HEK293 (cell line): ENCODE measurements at regions not wholly inside any gene's neighbourhood (a gene's known extent, or its start where the extent isn't known, plus 50 kb on each side); places are given as distances from the start of the nearest gene placed in this dataset.

Experiments
- CTCF ChIA-PET: fragments of 350-600 bp; formaldehyde crosslinking; extraction: SDS; loops from one replicate; lab custom pipeline; 2021; ENCODE audit warnings: antibody characterized with exemption; lab: Yijun Ruan, JAX
- POLR2A ChIA-PET: fragments of 300-600 bp; formaldehyde crosslinking; extraction: SDS; loops from one replicate; lab custom pipeline; 2020; ENCODE audit warnings: antibody characterized with exemption, inconsistent platforms; lab: Yijun Ruan, JAX
- H3K27ac ChIP-seq: fragments of 200-500 bp; sonication (Bioruptor generic); 2 replicates; pipeline ENCODE4 v1.5.1; 2014; ENCODE audit warnings: low read depth, low read length, control low read depth, inconsistent platforms; ENCODE audit errors: extremely low read depth
- H3K36me3 ChIP-seq, 2 experiments: fragments of 200-500 bp in 1 of 2; sonication (Bioruptor generic) in 1 of 2; 1 replicate in 1 of 2; 2 replicates in 1 of 2; pipeline ENCODE4 v1.5.1; 2014 to 2017; ENCODE audit warnings: inconsistent platforms in 2 of 2, low read length in 2 of 2; ENCODE audit not compliant: control insufficient read depth in 2 of 2, insufficient read depth in 1 of 2
- H3K4me1 ChIP-seq: fragments of 200-500 bp; sonication (Bioruptor generic); 2 replicates; pipeline ENCODE4 v1.5.1; 2014; ENCODE audit warnings: mild to moderate bottlenecking, low read length, inconsistent platforms; ENCODE audit not compliant: control insufficient read depth, insufficient read depth
- H3K4me3 ChIP-seq: 2 replicates; pipeline ENCODE4 v1.5.1; 2011; ENCODE audit warnings: low read depth, mild to moderate bottlenecking, control low read depth, low read length, moderate library complexity
- H3K9me3 ChIP-seq: fragments of 200-500 bp; sonication (Bioruptor generic); 2 replicates; pipeline ENCODE4 v1.5.1; 2014; ENCODE audit warnings: low read depth, low read length, inconsistent platforms; ENCODE audit not compliant: control insufficient read depth, insufficient read depth
- BCL6B ChIP-seq: fragments of 450-650 bp; formaldehyde crosslinking; IDR thresholded peaks from 2 replicates; pipeline ENCODE4 v1.5.1; 2017; ENCODE audit warnings: missing biosample characterization, missing genetic modification characterization
- GLI4 ChIP-seq: fragments of 450-650 bp; formaldehyde crosslinking; IDR thresholded peaks from 2 replicates; pipeline ENCODE4 v1.5.1; 2016; ENCODE audit warnings: missing biosample characterization, missing genetic modification characterization
- IKZF3 ChIP-seq: fragments of 450-650 bp; IDR thresholded peaks from 2 replicates; pipeline ENCODE4 v1.5.0; 2018; ENCODE audit warnings: missing biosample characterization, mild to moderate bottlenecking, missing genetic modification characterization, moderate library complexity
- KLF16 ChIP-seq: fragments of 450-650 bp; formaldehyde crosslinking; IDR thresholded peaks from 2 replicates; pipeline ENCODE4 v1.5.1; 2017; ENCODE audit warnings: missing biosample characterization, missing genetic modification characterization
- KLF7 ChIP-seq: fragments of 450-650 bp; formaldehyde crosslinking; IDR thresholded peaks from 2 replicates; pipeline ENCODE4 v1.5.1; 2016; ENCODE audit warnings: missing biosample characterization, missing genetic modification characterization, borderline replicate concordance
- MYNN ChIP-seq: fragments of 450-650 bp; formaldehyde crosslinking; IDR thresholded peaks from 2 replicates; pipeline ENCODE4 v1.5.1; 2016; ENCODE audit warnings: missing biosample characterization, missing genetic modification characterization, borderline replicate concordance
- PRDM6 ChIP-seq: fragments of 450-650 bp; formaldehyde crosslinking; IDR thresholded peaks from 2 replicates; pipeline ENCODE4 v1.5.1; 2017; ENCODE audit warnings: missing biosample characterization, missing genetic modification characterization
- TCF7L2 ChIP-seq: IDR thresholded peaks from 2 replicates; pipeline ENCODE4 v1.6.1; 2011; ENCODE audit warnings: low read depth, mild to moderate bottlenecking, inconsistent platforms, low read length, moderate library complexity, borderline replicate concordance
- ZBTB20 ChIP-seq: fragments of 450-650 bp; formaldehyde crosslinking; IDR thresholded peaks from 2 replicates; pipeline ENCODE4 v1.5.1; 2016; ENCODE audit warnings: missing biosample characterization, missing genetic modification characterization
- ZBTB6 ChIP-seq: fragments of 450-650 bp; formaldehyde crosslinking; IDR thresholded peaks from 2 replicates; pipeline ENCODE4 v1.5.1; 2017; ENCODE audit warnings: missing biosample characterization, missing genetic modification characterization
- ZNF10 ChIP-seq: fragments of 450-650 bp; formaldehyde crosslinking; IDR thresholded peaks from 2 replicates; pipeline ENCODE4 v1.5.1; 2017; ENCODE audit warnings: missing biosample characterization, missing genetic modification characterization
- ZNF157 ChIP-seq: fragments of 450-650 bp; formaldehyde crosslinking; IDR thresholded peaks from 2 replicates; pipeline ENCODE4 v1.5.1; 2016; ENCODE audit warnings: missing biosample characterization, missing genetic modification characterization
- ZNF174 ChIP-seq: fragments of 450-650 bp; formaldehyde crosslinking; IDR thresholded peaks from 2 replicates; pipeline ENCODE4 v1.5.0; 2017; ENCODE audit warnings: missing biosample characterization, mild to moderate bottlenecking, missing genetic modification characterization
- ZNF24 ChIP-seq: fragments of 450-650 bp; formaldehyde crosslinking; IDR thresholded peaks from 2 replicates; pipeline ENCODE4 v1.5.1; 2016; ENCODE audit warnings: missing biosample characterization, missing genetic modification characterization
- ZNF324 ChIP-seq: fragments of 450-650 bp; formaldehyde crosslinking; IDR thresholded peaks from 2 replicates; pipeline ENCODE4 v1.5.1; 2016; ENCODE audit warnings: missing biosample characterization, missing genetic modification characterization
- ZNF416 ChIP-seq: fragments of 450-650 bp; formaldehyde crosslinking; IDR thresholded peaks from 2 replicates; pipeline ENCODE4 v1.5.1; 2016; ENCODE audit warnings: missing biosample characterization, missing genetic modification characterization
- ZNF423 ChIP-seq: fragments of 450-650 bp; formaldehyde crosslinking; IDR thresholded peaks from 2 replicates; pipeline ENCODE4 v1.5.1; 2016; ENCODE audit warnings: missing biosample characterization, missing genetic modification characterization
- ZNF433 ChIP-seq: fragments of 450-650 bp; formaldehyde crosslinking; IDR thresholded peaks from 2 replicates; pipeline ENCODE4 v1.5.1; 2016; ENCODE audit warnings: missing biosample characterization, missing genetic modification characterization, low read depth
- ZNF514 ChIP-seq: fragments of 450-650 bp; formaldehyde crosslinking; IDR thresholded peaks from 2 replicates; pipeline ENCODE4 v1.5.1; 2016; ENCODE audit warnings: missing biosample characterization, missing genetic modification characterization
- ZNF670 ChIP-seq: fragments of 450-650 bp; formaldehyde crosslinking; IDR thresholded peaks from 2 replicates; pipeline ENCODE4 v1.5.1; 2016; ENCODE audit warnings: missing biosample characterization, missing genetic modification characterization, low read depth
- ZNF701 ChIP-seq: fragments of 450-650 bp; formaldehyde crosslinking; IDR thresholded peaks from 2 replicates; pipeline ENCODE4 v1.5.1; 2016; ENCODE audit warnings: missing biosample characterization, missing genetic modification characterization
- ZNF747 ChIP-seq: fragments of 450-650 bp; formaldehyde crosslinking; IDR thresholded peaks from 2 replicates; pipeline ENCODE4 v1.5.1; 2016; ENCODE audit warnings: missing biosample characterization, missing genetic modification characterization
- ZSCAN23 ChIP-seq: fragments of 450-650 bp; formaldehyde crosslinking; IDR thresholded peaks from 2 replicates; pipeline ENCODE4 v1.5.1; 2016; ENCODE audit warnings: missing biosample characterization, missing genetic modification characterization

- H3K4me3 ChIP-seq = no peak overlapping the region
- H3K36me3 ChIP-seq = no peaks in the 10 kb centered on the region
- H3K9me3 ChIP-seq = no peaks in the 10 kb centered on the region
- TF ChIP-seq MYNN (tag by site-specific recombination) (no peak), ZNF747 (tag by site-specific recombination) (no peak), ZSCAN23 (tag by site-specific recombination) (no peak), ZNF174 (no peak), BCL6B (tag by site-specific recombination) (no peak), PRDM6 (no peak), GLI4 (tag by site-specific recombination) (no peak), ZNF514 (tag by site-specific recombination) (no peak), ZNF670 (tag by site-specific recombination) (no peak), ZNF157 (tag by site-specific recombination) (no peak), ZNF423 (no peak), KLF7 (tag by site-specific recombination) (no peak), ZNF416 (tag by site-specific recombination) (no peak), ZBTB6 (no peak), ZNF433 (tag by site-specific recombination) (no peak)
- no peaks in the 10 kb centered on the region for H3K4me1 ChIP-seq
- no peak overlapping the region for H3K27ac ChIP-seq
- CTCF ChIA-PET = interaction anchor here (0.5 kb wide), 1 partner anchor 626 kb away, joined by 3 read pairs; no protein-coding TSS in a partner anchor
- POLR2A ChIA-PET = no interaction called here
Observed at GRCh38 chr6:94099072-94099471, 679.7 kb upstream of the EPHA7 start.

GRCh38 chr6:94095961-94096360 is 676.6 kb upstream of the EPHA7 start:
- POLR2A ChIA-PET = no interaction called here
- CTCF ChIA-PET = interaction anchor here (0.6 to 0.7 kb wide), 2 partner anchors 65 to 346 kb away, joined by 3 to 5 read pairs; no protein-coding TSS in a partner anchor
- no peaks in the 10 kb centered on the region for H3K9me3 ChIP-seq
- H3K4me3 ChIP-seq = no peak overlapping the region
- TF ChIP-seq ZNF324 (tag by site-specific recombination) (no peak), ZNF10 (tag by site-specific recombination) (no peak), TCF7L2 (no peak), ZBTB20 (tag by site-specific recombination) (no peak), ZNF701 (tag by site-specific recombination) (no peak), IKZF3 (tag by site-specific recombination) (no peak), KLF16 (no peak), ZNF416 (tag by site-specific recombination) (no peak), ZNF24 (tag by site-specific recombination) (no peak)
- H3K36me3 ChIP-seq = no peaks in the 10 kb centered on the region
- H3K4me1 ChIP-seq = no peaks in the 10 kb centered on the region
- no peak overlapping the region for H3K27ac ChIP-seq
